ENCODE measurements at regions not wholly inside any gene's neighbourhood (a gene's known extent, or its start where the extent isn't known, plus 50 kb on each side); places are given as distances from the start of the nearest gene placed in this dataset.

GRCh38 chr10:4262870-4263600 is 478.0 kb upstream of the KLF6 start:
- no peak for TF ChIP-seq CTCF (conservative IDR thresholded peaks at IDR 0.05)
- H3K27ac ChIP-seq = no peak overlapping the region

GRCh38 chr10:4262449-4262848 is 477.4 kb upstream of the KLF6 start:
- no peak for TF ChIP-seq CTCF (conservative IDR thresholded peaks at IDR 0.05)
- no peak overlapping the region for H3K27ac ChIP-seq

GRCh38 chr10:4260483-4261124 is 475.6 kb upstream of the KLF6 start:
- TF ChIP-seq CTCF (conservative IDR thresholded peaks at IDR 0.05) = no peak
- H3K27ac ChIP-seq = no peak overlapping the region

- no peak for TF ChIP-seq CTCF (conservative IDR thresholded peaks at IDR 0.05)
- no peak overlapping the region for H3K27ac ChIP-seq
Measured at GRCh38 chr10:4257939-4258465, 473.0 kb upstream of the KLF6 start.

GRCh38 chr10:4256971-4257370 is 472.0 kb upstream of the KLF6 start:
- no peak overlapping the region for H3K27ac ChIP-seq
- TF ChIP-seq CTCF (conservative IDR thresholded peaks at IDR 0.05) = no peak

- H3K27ac ChIP-seq = no peak overlapping the region
- TF ChIP-seq CTCF (conservative IDR thresholded peaks at IDR 0.05) = no peak
Measured at GRCh38 chr10:4255751-4256150, 470.7 kb upstream of the KLF6 start.

GRCh38 chr10:4254101-4254994 is 469.3 kb upstream of the KLF6 start:
- no peak overlapping the region for H3K27ac ChIP-seq
- no peak for TF ChIP-seq CTCF (conservative IDR thresholded peaks at IDR 0.05)

All from VCaP (cell line).